CD4-positive, alpha-beta T cell (primary cell): ENCODE measurements at regions not wholly inside any gene's neighbourhood (a gene's known extent, or its start where the extent isn't known, plus 50 kb on each side); places are given as distances from the start of the nearest gene placed in this dataset.

Experiments
- ATAC-seq: fragments of 200-7000 bp; cut with Tn5 transposase; one replicate; pipeline ENCODE4 v1.10.0; 2022; ENCODE audit warnings: mild to moderate bottlenecking; ENCODE audit not compliant: poor library complexity
- CTCF ChIA-PET: fragments of 350-600 bp; sonication (Branson Sonifier 250); formaldehyde crosslinking; loops from one replicate; lab custom pipeline; 2021; ENCODE audit warnings: antibody characterized with exemption, inconsistent platforms; lab: Charles Lee
- POLR2A ChIA-PET: fragments of 350-600 bp; sonication (Branson Sonifier 250); formaldehyde crosslinking; loops from one replicate; lab custom pipeline; 2021; ENCODE audit warnings: antibody characterized with exemption, inconsistent platforms; lab: Charles Lee
- DNase-seq, 14 experiments: peaks; one replicate each; pipeline ENCODE4 v3.0.0-alpha.2; 2013 to 2020; ENCODE audit warnings: mixed read lengths in 2 of 14
- H3K27ac ChIP-seq, 2 donors: one replicate each; pipeline versions ENCODE4 v1.5.1 to v1.7.0; 2013; ENCODE audit warnings: low read length in 2 of 2, low read depth in 1 of 2, mild to moderate bottlenecking in 1 of 2
- H3K27me3 ChIP-seq, 2 experiments: 1 replicate in 1 of 2; 2 replicates in 1 of 2; pipeline versions ENCODE4 v1.6.1 to v1.7.0; 2013; ENCODE audit warnings: low read length in 2 of 2, control low read depth in 1 of 2, mild to moderate bottlenecking in 1 of 2, moderate library complexity in 1 of 2; ENCODE audit not compliant: insufficient read depth in 2 of 2, control insufficient read depth in 1 of 2
- H3K36me3 ChIP-seq: one replicate; pipeline ENCODE4 v1.6.1; 2013; ENCODE audit warnings: low read length, control low read depth; ENCODE audit not compliant: insufficient read depth
- H3K4me1 ChIP-seq: one replicate; pipeline ENCODE4 v1.6.1; 2013; ENCODE audit warnings: low read length, control low read depth; ENCODE audit not compliant: insufficient read depth
- H3K4me3 ChIP-seq: one replicate; pipeline ENCODE4 v1.5.1; 2013; ENCODE audit warnings: mild to moderate bottlenecking, low read length, moderate library complexity
- H3K9me3 ChIP-seq, 2 experiments: 1 replicate in 1 of 2; 2 replicates in 1 of 2; pipeline versions ENCODE4 v1.6.1 to v1.7.0; 2013; ENCODE audit warnings: low read length in 2 of 2, mild to moderate bottlenecking in 2 of 2, control low read depth in 1 of 2, moderate library complexity in 1 of 2; ENCODE audit not compliant: control insufficient read depth in 1 of 2, insufficient read depth in 1 of 2
- H3K27ac Mint-ChIP-seq: one replicate; pipeline ENCODE4 v1.8.0; 2020; ENCODE audit warnings: mixed read lengths
- H3K27me3 Mint-ChIP-seq: one replicate; pipeline ENCODE4 v1.8.0; 2021; ENCODE audit warnings: mixed read lengths
- H3K36me3 Mint-ChIP-seq: one replicate; pipeline ENCODE4 v1.8.0; 2021; ENCODE audit warnings: low read depth, mixed read lengths
- H3K4me1 Mint-ChIP-seq: one replicate; pipeline ENCODE4 v1.8.0; 2021; ENCODE audit warnings: low read depth, mixed read lengths
- H3K4me3 Mint-ChIP-seq: one replicate; pipeline ENCODE4 v1.8.0; 2020; ENCODE audit warnings: mild to moderate bottlenecking, mixed read lengths
- H3K9me3 Mint-ChIP-seq: one replicate; pipeline ENCODE4 v1.8.0; 2020; ENCODE audit warnings: mixed read lengths
- CTCF ChIP-seq: fragments of 200-600 bp; IDR thresholded peaks from one replicate; pipeline ENCODE4 v1.8.0; 2022; ENCODE audit warnings: antibody characterized with exemption, mild to moderate bottlenecking
- intact Hi-C, 2 experiments: fragments of 100-400 bp; cut with DNase I in 1 of 2; cut with micrococcal nuclease in 1 of 2; formaldehyde crosslinking; loops; one replicate each; pipeline versions ENCODE4 v1.15.1 to v1.9.0; 2023 to 2025; cut with DNase I, micrococcal nuclease

GRCh38 chr3:124203292-124203691 lies 211.4 kb upstream of the ROPN1 start:
- Mint-ChIP-seq H3K36me3 (no peaks in the 10 kb centered on the region), H3K27ac (no peak overlapping the region), H3K27me3 (peaks cover 42% of the 10 kb centered on the region), H3K4me1 (no peaks in the 10 kb centered on the region), H3K4me3 (no peak overlapping the region), H3K9me3 (no peaks in the 10 kb centered on the region)
- Histone ChIP-seq H3K27ac (no peak overlapping the region), H3K9me3 (peaks cover 0 to 4% of the 10 kb centered on the region in 2 experiments), H3K27me3 (peaks cover 0 to 4% of the 10 kb centered on the region in 2 experiments), H3K36me3 (no peaks in the 10 kb centered on the region), H3K4me3 (no peak overlapping the region), H3K4me1 (no peaks in the 10 kb centered on the region)
- no peak for DNase-seq
- intact Hi-C loops, result no loop called here
- no peak for TF ChIP-seq CTCF
- ChIA-PET CTCF (no interaction called here), POLR2A (no interaction called here)
- ATAC-seq, result no peak

- H3K4me3 Mint-ChIP-seq, result no peak overlapping the region
- peaks cover 3% of the 10 kb centered on the region for H3K9me3 Mint-ChIP-seq
- H3K9me3 ChIP-seq, result peaks cover 0 to 4% of the 10 kb centered on the region in 2 experiments
- TF ChIP-seq CTCF, result no peak
- H3K4me3 ChIP-seq, result no peak overlapping the region
- DNase-seq, result no peak
- H3K27me3 ChIP-seq, result peaks cover 0 to 4% of the 10 kb centered on the region in 2 experiments
- no peak overlapping the region for H3K27ac ChIP-seq
- POLR2A ChIA-PET, result no interaction called here
- H3K36me3 ChIP-seq, result no peaks in the 10 kb centered on the region
- no peak overlapping the region for H3K27ac Mint-ChIP-seq
- ATAC-seq, result no peak
- no peaks in the 10 kb centered on the region for H3K36me3 Mint-ChIP-seq
- CTCF ChIA-PET, result no interaction called here
- H3K27me3 Mint-ChIP-seq, result peaks cover 33% of the 10 kb centered on the region
- no peaks in the 10 kb centered on the region for H3K4me1 Mint-ChIP-seq
- no peaks in the 10 kb centered on the region for H3K4me1 ChIP-seq
- intact Hi-C loops, result no loop called here
Measured at GRCh38 chr3:124206225-124207055, 214.5 kb upstream of the ROPN1 start.

GRCh38 chr3:124207077-124207476 lies 215.2 kb upstream of the ROPN1 start:
- H3K36me3 Mint-ChIP-seq, result no peaks in the 10 kb centered on the region
- no peaks in the 10 kb centered on the region for H3K4me1 Mint-ChIP-seq
- ATAC-seq, result no peak
- peaks cover 33% of the 10 kb centered on the region for H3K27me3 Mint-ChIP-seq
- no peak for DNase-seq
- ChIA-PET CTCF (no interaction called here), POLR2A (no interaction called here)
- Histone ChIP-seq H3K4me1 (no peaks in the 10 kb centered on the region), H3K4me3 (no peak overlapping the region), H3K9me3 (no peaks in the 10 kb centered on the region), H3K27ac (no peak overlapping the region), H3K27me3 (peaks cover 0 to 4% of the 10 kb centered on the region in 2 experiments), H3K36me3 (no peaks in the 10 kb centered on the region)
- H3K27ac Mint-ChIP-seq, result no peak overlapping the region
- no peak for TF ChIP-seq CTCF
- no peak overlapping the region for H3K4me3 Mint-ChIP-seq
- intact Hi-C loops, result no loop called here
- H3K9me3 Mint-ChIP-seq, result peaks cover 3% of the 10 kb centered on the region
